ENCODE measurements at regions not wholly inside any gene's neighbourhood (a gene's known extent, or its start where the extent isn't known, plus 50 kb on each side); places are given as distances from the start of the nearest gene placed in this dataset.
"Not testable (repeated sequence)": the region's sequence is repeated elsewhere in the genome, so short reads cannot be mapped to it uniquely, and the experiment has no call there.

DNA sequence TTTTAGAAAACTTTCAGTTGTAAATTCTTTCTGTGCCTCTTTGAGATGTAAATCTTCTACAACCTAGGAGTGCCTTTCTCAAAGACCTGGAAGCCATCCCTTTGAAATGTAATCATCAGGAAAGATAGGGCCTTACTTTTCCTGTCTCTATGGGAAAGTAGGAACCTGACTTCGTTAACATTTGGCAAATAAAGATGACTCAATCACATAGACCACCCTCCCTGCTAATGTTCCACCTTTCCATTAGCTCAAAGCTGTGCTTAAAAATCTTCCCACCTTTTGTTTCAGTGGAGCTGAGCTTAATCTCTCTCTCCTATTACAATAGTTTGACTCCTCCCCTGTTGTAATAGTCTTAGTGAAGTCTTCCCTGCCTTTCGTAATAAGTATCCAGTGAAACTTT, 247.7 kb downstream of the OLFM4 start:
- no peak for DNase-seq (ENCODE audit: low read depth, low spot score)

DNA sequence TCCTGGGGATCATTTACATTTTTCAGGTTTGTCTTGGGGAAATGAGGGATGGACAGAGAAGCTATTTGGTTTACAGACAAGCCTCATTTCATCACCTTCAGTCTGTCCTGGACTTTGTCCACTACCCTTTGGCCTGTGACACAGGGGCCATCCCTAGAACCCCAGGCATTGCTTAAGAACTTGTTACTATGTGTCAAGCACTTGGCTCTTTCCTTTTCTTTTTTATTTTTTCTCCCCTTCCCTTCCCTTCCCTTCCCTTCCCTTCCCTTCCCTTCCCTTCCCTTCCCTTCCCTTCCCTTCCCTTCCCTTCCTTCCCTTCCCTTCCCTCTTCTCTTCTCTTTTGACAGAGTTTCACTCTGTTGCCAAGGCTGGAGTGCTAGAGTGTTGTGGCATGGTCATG, 253.1 kb downstream of the OLFM4 start:
- DNase-seq (ENCODE audit: low read depth, low spot score), result no peak

DNA sequence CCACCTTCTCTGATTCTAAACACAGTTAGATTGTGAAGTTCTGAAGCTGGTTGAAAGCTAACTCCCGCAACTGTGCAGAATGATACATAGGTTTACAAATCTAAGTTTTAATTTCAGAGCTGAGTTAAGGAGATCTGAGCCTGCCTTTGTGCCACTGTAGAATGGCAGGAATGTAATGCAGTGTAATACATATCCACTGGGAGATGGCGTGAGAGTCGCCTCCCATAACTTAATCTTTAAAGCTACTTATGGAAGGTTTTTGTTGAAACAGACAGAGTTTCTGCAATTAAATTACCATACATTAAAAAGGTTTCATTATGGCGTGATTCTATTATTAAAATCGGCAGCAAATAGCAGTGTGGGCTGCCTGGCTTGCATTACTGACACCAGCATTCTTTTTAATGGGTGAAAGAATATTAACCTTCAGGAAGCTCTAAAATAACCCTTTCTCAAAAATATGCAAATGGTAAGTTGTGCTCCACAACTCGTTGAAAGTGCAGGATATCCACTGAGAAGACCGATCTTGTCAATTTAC, 257.4 kb downstream of the OLFM4 start:
- no peak for DNase-seq (ENCODE audit: low read depth, low spot score)

DNA sequence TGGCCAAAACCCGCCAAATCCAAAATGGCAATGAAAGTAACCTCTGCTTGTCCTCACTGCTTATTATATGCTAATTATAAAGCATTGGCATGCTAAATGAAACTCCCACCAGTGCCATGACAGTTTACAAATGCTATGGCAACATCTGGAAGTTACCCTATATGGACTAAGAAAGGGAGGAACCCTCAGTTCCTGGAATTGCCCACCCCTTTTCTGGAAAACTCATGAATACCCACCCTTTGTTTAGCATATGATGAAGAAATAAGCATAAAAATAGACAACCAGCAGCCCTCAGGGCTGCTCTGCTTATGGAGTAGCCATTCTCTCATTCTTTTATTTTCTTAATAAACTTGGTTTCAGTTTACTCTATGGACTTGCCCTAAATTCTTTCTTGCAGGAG, 269.8 kb downstream of the OLFM4 start:
- DNase-seq (ENCODE audit: low read depth, low spot score), result no peak

DNA sequence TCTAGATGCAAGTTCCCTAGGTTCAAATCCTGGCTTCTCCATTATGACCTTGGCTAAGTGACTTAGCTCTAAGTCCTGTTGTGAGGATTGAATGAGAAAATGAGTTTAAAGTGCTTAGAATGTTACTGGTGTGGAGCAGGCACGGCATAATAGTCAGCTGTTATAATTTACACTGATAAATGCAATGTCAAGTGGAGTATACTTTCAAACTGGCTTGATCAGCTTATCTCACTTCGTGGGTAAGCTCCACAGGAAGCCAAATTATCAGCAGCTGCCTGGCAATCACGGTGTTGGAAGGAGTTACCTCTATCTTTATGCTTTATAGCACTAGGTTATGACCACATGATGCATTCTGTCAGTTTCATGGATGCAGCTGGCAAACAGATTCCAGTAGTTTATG, 272.8 kb downstream of the OLFM4 start:
- no peak for DNase-seq (ENCODE audit: low read depth, low spot score)

DNA sequence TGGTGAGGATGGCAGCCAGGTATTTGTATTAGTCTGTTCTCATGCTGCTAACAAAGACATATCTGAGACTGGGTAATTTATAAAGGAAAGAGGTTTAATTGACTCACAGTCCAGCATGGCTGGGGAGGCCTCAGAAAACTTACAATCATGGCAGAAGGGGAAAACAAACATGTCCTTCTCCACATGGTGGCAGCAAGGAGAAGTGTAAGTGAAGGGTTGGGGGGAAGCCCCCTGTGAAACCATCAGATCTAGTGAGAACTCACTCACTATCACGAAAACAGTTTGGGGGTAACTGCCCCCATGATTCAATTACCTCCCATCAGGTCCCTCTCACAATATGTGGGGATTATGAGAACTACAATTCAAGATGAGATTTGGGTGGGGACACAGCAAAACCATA, 276.8 kb downstream of the OLFM4 start:
- DNase-seq (ENCODE audit: low read depth, low spot score), result not testable (repeated sequence)

DNA sequence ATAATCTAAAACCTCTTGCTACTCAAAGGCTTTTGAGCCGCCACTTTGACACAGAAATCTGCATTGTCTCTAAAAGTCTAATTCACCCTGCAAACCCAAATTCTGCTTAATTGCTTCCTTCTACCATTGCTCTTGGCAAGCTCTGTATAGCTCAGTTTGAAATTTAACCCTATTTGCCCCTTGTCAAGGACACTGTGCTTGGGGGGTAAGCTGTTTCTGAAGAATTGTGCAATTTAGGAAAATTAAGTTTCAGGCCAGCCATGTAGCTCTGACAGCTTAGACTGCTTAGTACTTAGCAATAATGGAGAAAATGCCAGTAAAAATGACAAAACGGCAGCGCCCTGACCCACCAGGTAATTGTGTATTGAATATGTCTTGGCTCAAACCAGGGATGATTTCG, 282.2 kb downstream of the OLFM4 start:
- no peak for DNase-seq (ENCODE audit: low read depth, low spot score)

DNA sequence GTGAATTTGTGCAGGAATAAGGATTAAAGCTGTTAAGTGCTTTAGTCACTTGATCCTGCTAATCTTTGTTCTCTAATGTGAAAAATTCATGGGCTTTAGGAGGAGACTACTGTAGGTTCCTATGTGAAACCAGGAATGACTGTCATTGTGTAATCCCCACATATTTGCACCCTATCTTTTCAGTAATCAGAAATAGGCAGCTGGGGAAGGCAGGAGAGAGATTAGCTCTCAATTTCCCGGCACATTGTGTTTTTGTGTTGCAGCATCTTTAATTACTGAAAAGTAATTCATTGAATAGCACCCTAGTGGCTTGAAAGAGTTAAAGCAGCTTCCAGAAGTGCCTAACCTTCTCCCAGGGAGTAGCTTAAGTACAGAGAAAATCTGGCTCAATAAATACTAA, 282.9 kb downstream of the OLFM4 start:
- no peak for DNase-seq (ENCODE audit: low read depth, low spot score)

DNA sequence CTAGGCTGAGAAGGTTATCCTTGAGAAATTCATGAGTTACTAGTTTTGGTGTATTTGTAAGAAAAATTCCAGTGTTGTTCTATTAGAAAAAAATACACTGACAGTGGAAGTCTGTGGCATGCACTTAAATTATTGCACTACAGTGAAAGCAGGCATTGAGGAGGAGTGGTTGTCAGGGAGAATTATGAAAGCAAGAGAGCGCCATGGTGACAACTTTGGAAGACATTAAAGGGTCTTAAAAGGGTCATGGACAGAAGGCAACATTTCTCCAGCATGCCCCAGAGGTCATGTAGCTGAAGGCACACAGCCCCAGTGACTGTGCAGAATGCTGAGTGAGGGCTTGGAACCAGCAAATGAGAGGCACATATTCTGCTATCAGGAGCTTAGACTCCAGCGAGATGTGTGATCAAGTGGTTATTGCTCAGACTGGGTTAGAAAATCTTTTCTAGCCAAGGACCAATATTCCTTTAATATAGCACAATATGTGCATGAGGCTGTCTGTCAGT, 292.7 kb downstream of the OLFM4 start:
- DNase-seq (ENCODE audit: low read depth, low spot score), result no peak

DNA sequence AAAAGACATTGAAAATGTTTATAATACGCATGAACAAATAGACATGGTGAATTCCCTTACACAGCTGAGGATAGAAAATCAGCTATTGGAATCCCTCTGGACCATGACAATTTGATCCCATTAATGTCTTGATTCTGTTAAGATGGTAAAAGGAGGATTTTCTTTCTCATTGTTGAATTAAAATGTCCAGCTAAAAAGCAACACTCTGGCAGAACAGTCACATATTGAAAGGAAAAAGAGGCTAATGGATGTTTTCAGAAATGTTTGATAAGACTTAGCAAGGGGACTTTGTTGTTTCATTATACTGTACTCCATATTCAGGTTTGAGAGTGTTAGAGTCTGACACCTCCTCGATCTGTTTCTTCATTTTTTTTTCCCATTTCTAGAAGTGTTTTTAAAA, 296.0 kb downstream of the OLFM4 start:
- no peak for DNase-seq (ENCODE audit: low read depth, low spot score)

DNA sequence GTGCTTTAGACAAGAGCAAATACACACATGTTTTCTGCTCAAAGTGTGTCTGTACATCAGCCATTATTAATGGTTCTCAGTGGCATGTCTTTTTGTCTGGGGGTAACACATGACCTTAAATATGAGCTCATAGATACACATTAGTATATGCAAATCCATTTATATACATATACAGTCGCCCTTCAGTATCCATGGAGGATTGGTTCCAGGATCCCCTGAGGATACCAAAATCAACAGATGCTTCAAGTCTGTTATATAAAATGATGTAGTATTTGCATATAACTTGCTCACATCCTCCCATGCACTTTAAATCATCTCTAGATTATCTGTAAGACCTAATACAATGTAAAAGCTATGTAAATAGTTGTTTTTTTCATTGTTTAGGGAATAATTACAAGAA, 298.1 kb downstream of the OLFM4 start:
- no peak for DNase-seq (ENCODE audit: low read depth, low spot score)

DNA sequence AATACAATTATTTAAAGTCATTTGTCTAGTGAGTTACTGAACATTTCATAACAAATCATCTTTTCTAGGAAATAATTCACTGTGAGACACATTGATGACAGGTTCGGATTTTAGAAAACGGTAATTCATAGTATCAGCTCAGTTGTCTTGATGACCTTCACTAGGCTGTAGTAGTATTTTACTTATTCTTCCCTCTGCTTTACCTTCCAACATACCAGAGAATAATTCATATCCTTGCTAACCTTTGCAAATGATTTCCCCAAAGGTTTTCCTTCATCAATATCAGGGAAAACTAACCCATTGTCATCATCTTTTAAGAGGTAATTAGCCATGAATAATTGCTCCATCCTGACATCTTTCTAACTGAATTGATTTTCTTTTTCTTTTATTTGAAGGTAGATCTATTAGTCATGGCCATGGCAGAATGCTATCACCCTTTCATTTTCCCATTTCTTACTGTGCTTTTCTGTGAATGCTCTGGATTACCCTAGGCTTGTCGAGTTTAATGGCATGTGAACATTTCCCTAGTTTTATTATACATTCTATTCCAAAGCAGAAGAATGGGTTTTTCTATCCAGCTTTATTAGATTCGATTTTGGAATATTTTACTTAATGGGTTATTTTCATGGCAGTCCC, 299.2 kb downstream of the OLFM4 start:
- DNase-seq (ENCODE audit: low read depth, low spot score), result no peak

DNA sequence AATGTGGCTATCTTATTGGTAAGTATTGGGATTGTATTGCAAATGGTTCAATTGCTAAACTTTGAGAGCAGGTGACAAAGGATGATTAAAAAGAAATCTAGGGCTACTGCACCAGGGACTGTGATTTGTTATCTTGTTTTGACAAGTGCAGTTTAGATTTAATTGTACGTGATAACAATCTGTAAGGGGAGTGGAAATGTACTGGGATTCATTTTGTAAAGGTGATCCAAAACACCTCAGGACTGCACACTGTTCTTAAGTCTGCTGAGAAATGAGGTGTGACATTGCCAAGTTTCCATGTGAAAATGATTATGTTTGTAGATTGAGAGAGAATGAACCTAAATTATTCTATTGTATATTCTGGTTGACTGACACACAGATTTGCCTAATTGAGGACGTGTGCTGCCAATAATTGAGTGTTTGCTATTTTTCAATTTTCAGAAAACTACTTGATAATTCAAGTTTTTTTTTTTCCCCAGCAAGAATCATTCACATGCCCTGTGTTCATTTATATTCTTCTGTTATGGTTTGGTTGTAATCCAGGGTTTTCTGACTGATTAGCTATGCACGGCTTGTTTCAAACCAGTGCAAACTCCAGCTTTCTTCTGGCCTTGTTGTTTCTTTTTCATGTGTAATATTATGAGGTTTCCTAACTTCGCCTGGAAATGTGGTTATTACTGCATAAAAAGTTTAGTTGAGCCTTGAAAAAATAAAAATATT, 308.0 kb downstream of the OLFM4 start:
- no peak for DNase-seq (ENCODE audit: low read depth, low spot score)

DNA sequence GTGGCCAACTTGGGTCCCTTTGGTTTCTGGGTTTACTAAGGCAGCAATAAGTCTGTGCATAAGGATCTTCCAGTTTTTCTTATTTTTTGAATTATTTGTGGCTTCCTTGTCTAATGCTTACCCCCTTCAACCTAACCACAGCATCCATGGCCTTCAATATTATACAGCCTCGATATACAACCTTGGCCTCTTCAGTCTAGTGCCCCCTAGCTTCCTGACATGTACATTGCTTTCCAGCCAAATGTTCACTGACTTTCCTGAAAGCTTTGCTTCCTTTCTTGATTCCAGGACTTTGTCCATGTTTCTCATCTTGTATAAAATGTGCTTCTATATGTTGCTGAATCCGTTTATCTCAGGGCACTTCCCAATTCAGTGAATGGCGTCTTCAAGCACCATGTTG, 310.1 kb downstream of the OLFM4 start:
- no peak for DNase-seq (ENCODE audit: low read depth, low spot score)

DNA sequence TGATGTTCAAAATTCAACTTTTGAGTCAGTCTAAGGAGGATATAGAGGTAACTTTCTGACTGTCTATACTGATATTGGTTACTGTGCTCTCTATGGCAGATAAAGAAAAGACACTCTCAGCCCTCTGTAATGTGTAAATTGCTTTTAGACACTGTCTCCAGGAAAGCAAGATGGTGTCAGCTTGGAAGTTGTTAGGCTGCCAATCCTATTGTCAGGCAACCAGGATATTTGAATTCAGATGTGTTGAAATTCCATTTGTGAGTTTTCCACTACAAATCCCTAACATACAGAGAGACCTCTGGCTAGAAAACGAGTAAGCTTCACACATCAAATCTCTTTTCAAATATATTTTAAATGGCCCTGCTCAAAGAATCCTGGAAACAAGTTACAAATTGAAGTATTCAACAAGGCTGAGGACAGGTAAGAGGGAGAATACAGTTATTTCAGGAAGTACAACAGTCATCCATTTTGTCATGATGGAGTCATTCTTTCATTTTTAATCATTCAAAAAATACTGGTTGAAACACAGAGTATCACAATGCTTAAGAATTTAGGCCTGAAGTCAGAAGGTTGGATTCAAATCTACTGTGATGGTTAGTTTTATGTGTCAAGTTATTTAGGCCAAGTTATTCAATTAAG, 312.0 kb downstream of the OLFM4 start:
- DNase-seq (ENCODE audit: low read depth, low spot score), result no peak

DNA sequence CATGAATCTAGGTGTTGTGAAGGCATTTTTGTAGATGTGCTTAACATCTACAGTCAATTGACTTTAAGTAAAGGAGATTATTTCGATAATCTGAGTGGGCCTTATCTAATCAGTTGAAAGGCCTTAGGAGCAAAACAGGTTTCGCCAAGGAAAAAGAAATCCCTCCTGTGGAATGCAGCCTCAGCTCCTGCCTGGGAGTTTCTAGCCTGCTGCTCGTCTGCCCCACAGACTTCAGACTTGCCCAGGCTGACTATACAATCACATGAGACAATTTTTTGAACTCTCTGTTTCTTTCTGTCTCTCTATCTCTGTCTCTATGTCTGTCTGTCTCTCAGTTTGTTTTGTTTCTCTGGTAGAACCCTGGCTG, 312.5 kb downstream of the OLFM4 start:
- no peak for DNase-seq (ENCODE audit: low read depth, low spot score)

DNA sequence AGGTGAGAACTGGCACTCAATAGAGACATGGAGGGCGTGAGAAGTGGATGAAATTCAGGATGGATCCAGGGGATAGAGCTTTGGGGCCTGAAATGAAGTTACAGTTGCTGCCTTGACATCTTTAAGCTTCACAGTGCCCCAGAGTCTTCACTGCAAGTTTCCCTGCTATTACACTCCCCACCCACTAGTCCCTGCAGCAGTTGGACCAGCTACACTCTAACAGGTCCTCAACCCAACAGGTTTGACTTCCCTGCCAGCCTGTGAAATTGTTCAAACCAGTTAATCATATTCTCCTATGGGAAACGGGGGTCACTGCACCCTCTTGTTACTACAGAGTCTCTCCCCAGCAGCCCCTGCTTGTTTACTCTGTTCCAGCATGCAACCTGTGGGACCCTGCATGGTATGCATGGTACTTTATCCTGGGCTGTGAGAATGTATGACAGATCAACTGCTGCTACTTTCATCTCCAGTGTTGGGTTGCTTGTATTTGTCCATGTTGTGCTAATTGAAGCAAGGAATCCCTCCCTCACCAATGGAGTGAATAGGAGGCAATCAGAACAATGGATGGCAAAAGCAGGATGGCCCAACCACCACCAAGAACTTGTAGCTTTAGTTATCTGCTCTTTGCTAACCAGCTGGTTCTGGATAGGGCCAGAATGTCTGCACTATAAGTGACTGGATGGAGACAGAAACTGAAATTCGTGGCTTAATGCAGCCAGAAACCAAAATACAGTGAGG, 314.2 kb downstream of the OLFM4 start:
- DNase-seq (ENCODE audit: low read depth, low spot score), result no peak

DNA sequence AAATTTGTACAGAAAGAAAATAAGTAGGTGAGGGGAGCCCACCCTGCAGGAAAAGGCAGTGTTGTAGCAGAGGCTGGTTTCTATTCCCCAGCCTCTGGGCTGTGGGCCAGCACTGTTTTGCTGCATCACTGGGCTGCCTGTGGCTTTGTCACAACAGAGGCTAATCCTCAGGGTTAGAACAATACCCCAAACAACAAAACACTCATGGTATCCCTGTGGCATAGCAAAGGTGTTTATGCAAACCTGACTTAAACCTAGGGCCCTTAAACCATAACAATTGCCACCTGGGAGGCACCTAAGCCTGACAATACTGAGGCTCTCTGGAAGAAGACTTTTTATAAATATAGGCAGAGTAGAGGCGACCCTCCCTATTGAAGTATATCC, 314.7 kb downstream of the OLFM4 start:
- DNase-seq (ENCODE audit: low read depth, low spot score), result no peak

DNA sequence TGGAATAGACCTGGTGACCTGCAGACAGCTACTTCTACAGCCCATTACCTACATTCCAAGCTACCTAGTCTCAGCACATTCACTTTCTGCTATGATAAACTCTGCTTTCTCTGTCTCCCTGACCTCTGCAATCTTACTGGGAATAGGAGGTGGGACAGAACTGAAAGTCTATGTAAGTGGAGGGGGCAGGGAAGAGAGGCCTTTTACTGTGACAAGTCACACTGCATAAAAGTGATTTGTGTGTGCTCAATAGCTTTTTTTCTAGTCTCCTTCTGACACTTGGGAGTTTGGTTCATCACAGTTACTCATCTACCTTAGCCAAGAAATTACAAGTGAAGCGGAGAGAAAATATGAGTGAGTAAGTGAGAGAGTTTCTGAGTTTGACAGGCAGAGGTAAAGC, 322.4 kb downstream of the OLFM4 start:
- DNase-seq (ENCODE audit: low read depth, low spot score), result no peak

DNA sequence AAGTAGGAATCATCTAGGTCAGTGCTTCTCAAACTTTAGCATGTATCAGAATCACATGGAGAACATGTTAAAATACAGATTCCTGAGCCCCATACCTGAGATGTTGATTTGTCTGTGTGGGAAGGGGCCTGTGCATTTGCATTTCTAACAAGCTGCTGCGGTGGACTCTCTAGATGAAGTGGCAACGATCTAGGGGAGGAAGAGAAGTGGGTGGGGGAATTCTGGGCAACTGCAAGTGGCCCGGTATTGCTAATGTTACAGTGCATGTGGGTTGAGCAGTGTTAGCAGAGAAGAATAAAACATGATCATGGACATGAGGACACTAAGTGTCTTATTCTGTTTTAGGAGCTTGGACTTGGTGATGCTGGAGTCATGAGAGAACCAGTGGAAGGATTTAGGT, 329.0 kb downstream of the OLFM4 start:
- no peak for DNase-seq (ENCODE audit: low read depth, low spot score)

DNA sequence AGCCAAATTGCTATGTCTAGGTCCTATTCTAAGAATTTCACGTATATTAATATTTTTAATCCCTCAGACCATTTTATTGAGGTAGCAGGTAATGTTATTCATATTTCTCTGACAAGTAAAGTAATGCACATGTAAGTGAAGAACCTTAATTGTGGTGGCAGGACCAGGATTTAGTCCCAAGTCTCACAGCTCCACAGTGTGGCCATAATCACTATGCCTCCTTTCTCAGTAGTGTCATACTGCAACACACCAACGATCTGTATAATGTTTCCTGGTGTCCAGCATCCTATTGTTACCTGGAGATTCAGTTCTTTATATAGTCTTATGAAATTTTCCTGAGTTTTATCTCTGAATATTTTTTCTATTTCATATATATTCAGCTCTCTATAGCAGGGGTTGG, 340.3 kb downstream of the OLFM4 start:
- no peak for DNase-seq (ENCODE audit: low read depth, low spot score)

DNA sequence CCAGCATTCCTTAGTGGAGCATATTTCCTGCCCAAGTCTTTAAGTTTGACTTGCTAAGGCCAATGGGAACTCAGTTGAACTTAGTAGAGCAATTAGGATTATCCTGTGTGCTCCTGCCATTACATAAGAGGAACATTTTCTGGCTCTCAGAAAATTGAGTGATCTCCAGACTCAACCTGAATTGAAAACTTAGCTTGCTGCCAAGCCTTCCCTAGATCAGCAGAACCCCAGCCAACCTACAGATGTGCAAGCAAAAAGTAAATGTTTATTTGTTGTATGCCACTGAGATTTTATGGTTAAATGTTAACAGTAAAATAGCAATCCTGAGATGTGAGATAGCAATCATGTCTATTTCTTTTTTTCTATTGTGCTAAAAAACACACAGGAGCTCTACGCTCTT, 350.9 kb downstream of the OLFM4 start:
- no peak for DNase-seq (ENCODE audit: low read depth, low spot score)

All from brain pericyte (primary cell).